Stomach smooth muscle (tissue), 2 donors: ENCODE measurements at regions not wholly inside any gene's neighbourhood (a gene's known extent, or its start where the extent isn't known, plus 50 kb on each side); places are given as distances from the start of the nearest gene placed in this dataset.

Source experiments
- H3K27ac ChIP-seq: one replicate; pipeline ENCODE4 v1.7.0; 2013; ENCODE audit warnings: mild to moderate bottlenecking, low read length, inconsistent platforms
- H3K27me3 ChIP-seq, 2 donors: one replicate each; pipeline ENCODE4 v1.7.0; 2013; ENCODE audit warnings: low read length in 2 of 2; ENCODE audit not compliant: insufficient read depth in 2 of 2, control insufficient read depth in 1 of 2
- H3K36me3 ChIP-seq, 2 donors: one replicate each; pipeline ENCODE4 v1.7.0; 2013; ENCODE audit warnings: low read length in 2 of 2; ENCODE audit not compliant: control insufficient read depth in 2 of 2, insufficient read depth in 2 of 2
- H3K4me1 ChIP-seq: one replicate; pipeline ENCODE4 v1.7.0; 2013; ENCODE audit warnings: low read length; ENCODE audit not compliant: control insufficient read depth, insufficient read depth
- H3K4me3 ChIP-seq, 2 donors: one replicate each; pipeline ENCODE4 v1.7.0; 2013; ENCODE audit warnings: low read length in 2 of 2
- H3K9ac ChIP-seq, 2 donors: one replicate each; pipeline ENCODE4 v1.7.0; 2013; ENCODE audit warnings: low read length in 2 of 2, mild to moderate bottlenecking in 1 of 2
- H3K9me3 ChIP-seq, 2 donors: one replicate each; pipeline ENCODE4 v1.7.0; 2013; ENCODE audit warnings: low read length in 2 of 2; ENCODE audit not compliant: control insufficient read depth in 2 of 2
- donor health status: healthy.
- donor health status: Pancreatic carcinoma.

GRCh38 chr10:125431149-125431548 lies 251.8 kb downstream of the TEX36 start:
- H3K27me3 ChIP-seq: no peaks in the 10 kb centered on the region
- peaks cover 3 to 4% of the 10 kb centered on the region in 2 donors for H3K9me3 ChIP-seq
- no peak overlapping the region for H3K27ac ChIP-seq
- H3K36me3 ChIP-seq: no peaks in the 10 kb centered on the region
- H3K9ac ChIP-seq: no peak overlapping the region
- no peak overlapping the region for H3K4me3 ChIP-seq
- H3K4me1 ChIP-seq: no peaks in the 10 kb centered on the region

- H3K9ac ChIP-seq: no peak overlapping the region
- H3K4me1 ChIP-seq: no peaks in the 10 kb centered on the region
- no peaks in the 10 kb centered on the region for H3K36me3 ChIP-seq
- no peak overlapping the region for H3K27ac ChIP-seq
- H3K27me3 ChIP-seq: no peaks in the 10 kb centered on the region
- H3K4me3 ChIP-seq: no peak overlapping the region
- H3K9me3 ChIP-seq: peaks cover 2 to 3% of the 10 kb centered on the region in 2 donors
These were observed 254.9 kb downstream of the TEX36 start for GRCh38 chr10:125428054-125428453.

- Histone ChIP-seq H3K9me3 (peaks cover 0 to 2% of the 10 kb centered on the region in 2 donors), H3K36me3 (no peaks in the 10 kb centered on the region), H3K9ac (no peak overlapping the region), H3K4me1 (no peaks in the 10 kb centered on the region), H3K27ac (no peak overlapping the region), H3K4me3 (no peak overlapping the region), H3K27me3 (no peaks in the 10 kb centered on the region)
These were observed 258.6 kb downstream of the TEX36 start for GRCh38 chr10:125424191-125424847.

- peaks cover 2 to 4% of the 10 kb centered on the region in 2 donors for H3K9me3 ChIP-seq
- no peak overlapping the region for H3K9ac ChIP-seq
- no peaks in the 10 kb centered on the region for H3K27me3 ChIP-seq
- no peaks in the 10 kb centered on the region for H3K36me3 ChIP-seq
- H3K4me1 ChIP-seq: no peaks in the 10 kb centered on the region
- H3K27ac ChIP-seq: no peak overlapping the region
- no peak overlapping the region for H3K4me3 ChIP-seq
These were observed 259.4 kb downstream of the TEX36 start for GRCh38 chr10:125423569-125423968.

- no peak overlapping the region for H3K9ac ChIP-seq
- H3K27ac ChIP-seq: no peak overlapping the region
- no peak overlapping the region for H3K4me3 ChIP-seq
- H3K27me3 ChIP-seq: no peaks in the 10 kb centered on the region
- H3K36me3 ChIP-seq: no peaks in the 10 kb centered on the region
- peaks cover 5% of the 10 kb centered on the region for H3K4me1 ChIP-seq
- peaks cover 0 to 5% of the 10 kb centered on the region in 2 donors for H3K9me3 ChIP-seq
These were observed 259.5 kb upstream of the CTBP2 start for GRCh38 chr10:125419831-125420230.

GRCh38 chr10:125419146-125419545 lies 258.8 kb upstream of the CTBP2 start:
- H3K4me3 ChIP-seq: no peak overlapping the region
- no peak overlapping the region for H3K27ac ChIP-seq
- H3K36me3 ChIP-seq: no peaks in the 10 kb centered on the region
- peaks cover 0 to 5% of the 10 kb centered on the region in 2 donors for H3K9me3 ChIP-seq
- no peak overlapping the region for H3K9ac ChIP-seq
- peaks cover 10% of the 10 kb centered on the region for H3K4me1 ChIP-seq
- no peaks in the 10 kb centered on the region for H3K27me3 ChIP-seq

GRCh38 chr10:125417605-125418004 lies 257.2 kb upstream of the CTBP2 start:
- Histone ChIP-seq H3K36me3 (no peaks in the 10 kb centered on the region), H3K27me3 (no peaks in the 10 kb centered on the region), H3K4me1 (peaks cover 11% of the 10 kb centered on the region), H3K9ac (no peak overlapping the region), H3K27ac (no peak overlapping the region), H3K4me3 (no peak overlapping the region), H3K9me3 (peaks cover 0 to 5% of the 10 kb centered on the region in 2 donors)

- H3K27me3 ChIP-seq: no peaks in the 10 kb centered on the region
- peaks cover 11% of the 10 kb centered on the region for H3K4me1 ChIP-seq
These were observed 255.6 kb upstream of the CTBP2 start for GRCh38 chr10:125415964-125416363.

GRCh38 chr10:125415006-125415633 lies 254.8 kb upstream of the CTBP2 start:
- no peak overlapping the region for H3K27ac ChIP-seq
- H3K9me3 ChIP-seq: peaks cover 0 to 5% of the 10 kb centered on the region in 2 donors
- no peaks in the 10 kb centered on the region for H3K36me3 ChIP-seq
- no peaks in the 10 kb centered on the region for H3K27me3 ChIP-seq
- peaks cover 11% of the 10 kb centered on the region for H3K4me1 ChIP-seq
- no peak overlapping the region for H3K9ac ChIP-seq
- peak overlapping the region in 1 of 2 donors; percentile 41 for H3K4me3 ChIP-seq

More at GRCh38 chr10:125415964-125416363, 255.6 kb upstream of the CTBP2 start:
- H3K9me3 ChIP-seq: peaks cover 0 to 5% of the 10 kb centered on the region in 2 donors
- H3K9ac ChIP-seq: no peak overlapping the region
- no peak overlapping the region for H3K27ac ChIP-seq
- H3K36me3 ChIP-seq: no peaks in the 10 kb centered on the region
- H3K4me3 ChIP-seq: no peak overlapping the region

GRCh38 chr10:125411724-125412123 lies 251.4 kb upstream of the CTBP2 start:
- H3K27ac ChIP-seq: no peak overlapping the region
- peaks cover 14% of the 10 kb centered on the region for H3K4me1 ChIP-seq
- no peak overlapping the region for H3K4me3 ChIP-seq
- H3K27me3 ChIP-seq: no peaks in the 10 kb centered on the region
- H3K36me3 ChIP-seq: no peaks in the 10 kb centered on the region
- no peaks in the 10 kb centered on the region for H3K9me3 ChIP-seq
- no peak overlapping the region for H3K9ac ChIP-seq

- peaks cover 13% of the 10 kb centered on the region for H3K4me1 ChIP-seq
- H3K9ac ChIP-seq: no peak overlapping the region
- H3K27ac ChIP-seq: no peak overlapping the region
- no peak overlapping the region for H3K4me3 ChIP-seq
- no peaks in the 10 kb centered on the region for H3K36me3 ChIP-seq
- no peaks in the 10 kb centered on the region for H3K9me3 ChIP-seq
- H3K27me3 ChIP-seq: no peaks in the 10 kb centered on the region
These were observed 249.4 kb upstream of the CTBP2 start for GRCh38 chr10:125409756-125410155.
